ENCODE measurements at regions not wholly inside any gene's neighbourhood (a gene's known extent, or its start where the extent isn't known, plus 50 kb on each side); places are given as distances from the start of the nearest gene placed in this dataset.

DNA sequence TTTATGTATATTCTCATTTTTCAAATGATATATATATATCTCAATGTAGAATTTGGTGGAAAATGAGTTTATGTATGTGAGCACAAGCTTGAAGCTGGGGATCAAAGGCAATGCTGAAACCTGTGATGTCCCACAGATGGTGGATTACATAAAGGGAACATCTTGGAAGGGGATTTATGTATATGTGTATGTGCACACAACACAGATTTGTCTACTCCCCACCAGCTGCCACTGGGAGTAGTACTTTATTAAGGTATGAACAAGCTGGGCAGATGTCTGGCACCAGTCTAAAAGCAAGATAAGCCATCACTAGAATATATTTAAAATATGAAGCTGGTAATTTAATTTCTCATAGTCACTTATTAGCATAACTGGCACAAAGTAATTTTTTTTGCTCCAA lies 895.6 kb downstream of the SLC6A15 start:
- Histone ChIP-seq H3K9ac (ENCODE audit: low read depth in 1 of 2, low read length in 2 of 2) (no peak overlapping the region), H3K27ac (ENCODE audit: low read depth in 1 of 2, low read length in 2 of 2) (no peak overlapping the region), H3K27me3 (ENCODE audit: control insufficient read depth in 4 of 4, insufficient read depth in 4 of 4, low read length in 3 of 4) (peaks cover 0 to 2% (median 0%) of the 10 kb centered on the region in 4 donors), H3K9me3 (ENCODE audit: control insufficient read depth in 4 of 4, low read length in 3 of 4) (peaks cover 0 to 13% (median under 1%) of the 10 kb centered on the region in 4 donors), H3K4me1 (ENCODE audit: control insufficient read depth in 4 of 4, insufficient read depth in 4 of 4, low read length in 3 of 4) (no peaks in the 10 kb centered on the region), H3K36me3 (ENCODE audit: control insufficient read depth in 4 of 4, insufficient read depth in 3 of 4, low read depth in 1 of 4, low read length in 3 of 4) (no peaks in the 10 kb centered on the region), H3K4me3 (ENCODE audit: low read depth in 1 of 3, low read length in 3 of 3) (no peak overlapping the region)
- DNase-seq (ENCODE audit: low spot score), result no peak
- TF ChIP-seq TAF1 (conservative IDR thresholded peaks at IDR 0.05) (no peak), HNF4G (IDR thresholded peaks at IDR 0.05) (no peak), RXRA (IDR thresholded peaks at IDR 0.05) (no peak), EGR1 (IDR thresholded peaks at IDR 0.05; ENCODE audit: low read depth in 2 of 2) (no peak), HNF4A (conservative IDR thresholded peaks at IDR 0.05) (no peak), FOXA1 (IDR thresholded peaks at IDR 0.05) (no peak), RAD21 (IDR thresholded peaks at IDR 0.05) (no peak)
- TF ChIP-seq, protein P1, sequence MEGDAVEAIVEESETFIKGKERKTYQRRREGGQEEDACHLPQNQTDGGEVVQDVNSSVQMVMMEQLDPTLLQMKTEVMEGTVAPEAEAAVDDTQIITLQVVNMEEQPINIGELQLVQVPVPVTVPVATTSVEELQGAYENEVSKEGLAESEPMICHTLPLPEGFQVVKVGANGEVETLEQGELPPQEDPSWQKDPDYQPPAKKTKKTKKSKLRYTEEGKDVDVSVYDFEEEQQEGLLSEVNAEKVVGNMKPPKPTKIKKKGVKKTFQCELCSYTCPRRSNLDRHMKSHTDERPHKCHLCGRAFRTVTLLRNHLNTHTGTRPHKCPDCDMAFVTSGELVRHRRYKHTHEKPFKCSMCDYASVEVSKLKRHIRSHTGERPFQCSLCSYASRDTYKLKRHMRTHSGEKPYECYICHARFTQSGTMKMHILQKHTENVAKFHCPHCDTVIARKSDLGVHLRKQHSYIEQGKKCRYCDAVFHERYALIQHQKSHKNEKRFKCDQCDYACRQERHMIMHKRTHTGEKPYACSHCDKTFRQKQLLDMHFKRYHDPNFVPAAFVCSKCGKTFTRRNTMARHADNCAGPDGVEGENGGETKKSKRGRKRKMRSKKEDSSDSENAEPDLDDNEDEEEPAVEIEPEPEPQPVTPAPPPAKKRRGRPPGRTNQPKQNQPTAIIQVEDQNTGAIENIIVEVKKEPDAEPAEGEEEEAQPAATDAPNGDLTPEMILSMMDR (IDR thresholded peaks at IDR 0.05; ENCODE audit: low read depth, low read length, missing input control), result no peak
- TF ChIP-seq, protein P2, sequence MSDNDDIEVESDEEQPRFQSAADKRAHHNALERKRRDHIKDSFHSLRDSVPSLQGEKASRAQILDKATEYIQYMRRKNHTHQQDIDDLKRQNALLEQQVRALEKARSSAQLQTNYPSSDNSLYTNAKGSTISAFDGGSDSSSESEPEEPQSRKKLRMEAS (IDR thresholded peaks at IDR 0.05), result no peak

DNA sequence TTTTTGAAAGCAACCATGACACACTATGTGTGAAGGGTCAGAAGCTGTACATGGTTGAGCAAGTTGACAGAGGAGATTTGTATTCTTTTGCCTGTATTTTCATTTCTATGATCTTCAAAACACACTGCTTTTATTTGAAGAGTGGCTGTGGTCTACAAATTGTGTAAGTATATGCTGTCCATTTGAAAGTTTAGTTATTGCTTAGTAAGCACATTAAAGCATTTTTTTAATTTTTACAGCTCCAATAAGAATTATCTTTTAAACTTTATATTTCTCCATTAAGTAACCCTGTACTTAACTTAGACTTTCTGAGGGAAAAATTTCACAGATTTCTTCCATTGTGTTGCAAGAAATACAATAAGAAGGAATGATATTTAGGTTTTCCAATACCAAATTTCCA lies 915.2 kb downstream of the SLC6A15 start:
- Histone ChIP-seq H3K4me3 (ENCODE audit: low read depth in 1 of 3, low read length in 3 of 3) (no peak overlapping the region), H3K9ac (ENCODE audit: low read depth in 1 of 2, low read length in 2 of 2) (no peak overlapping the region), H3K4me1 (ENCODE audit: control insufficient read depth in 4 of 4, insufficient read depth in 4 of 4, low read length in 3 of 4) (no peaks in the 10 kb centered on the region), H3K36me3 (ENCODE audit: control insufficient read depth in 4 of 4, insufficient read depth in 3 of 4, low read depth in 1 of 4, low read length in 3 of 4) (no peaks in the 10 kb centered on the region), H3K27me3 (ENCODE audit: control insufficient read depth in 4 of 4, insufficient read depth in 4 of 4, low read length in 3 of 4) (no peaks in the 10 kb centered on the region), H3K9me3 (ENCODE audit: control insufficient read depth in 4 of 4, low read length in 3 of 4) (no peaks in the 10 kb centered on the region), H3K27ac (ENCODE audit: low read depth in 1 of 2, low read length in 2 of 2) (no peak overlapping the region)
- TF ChIP-seq, protein P1 (IDR thresholded peaks at IDR 0.05; ENCODE audit: low read depth, low read length, missing input control), result no peak
- TF ChIP-seq, protein P3, sequence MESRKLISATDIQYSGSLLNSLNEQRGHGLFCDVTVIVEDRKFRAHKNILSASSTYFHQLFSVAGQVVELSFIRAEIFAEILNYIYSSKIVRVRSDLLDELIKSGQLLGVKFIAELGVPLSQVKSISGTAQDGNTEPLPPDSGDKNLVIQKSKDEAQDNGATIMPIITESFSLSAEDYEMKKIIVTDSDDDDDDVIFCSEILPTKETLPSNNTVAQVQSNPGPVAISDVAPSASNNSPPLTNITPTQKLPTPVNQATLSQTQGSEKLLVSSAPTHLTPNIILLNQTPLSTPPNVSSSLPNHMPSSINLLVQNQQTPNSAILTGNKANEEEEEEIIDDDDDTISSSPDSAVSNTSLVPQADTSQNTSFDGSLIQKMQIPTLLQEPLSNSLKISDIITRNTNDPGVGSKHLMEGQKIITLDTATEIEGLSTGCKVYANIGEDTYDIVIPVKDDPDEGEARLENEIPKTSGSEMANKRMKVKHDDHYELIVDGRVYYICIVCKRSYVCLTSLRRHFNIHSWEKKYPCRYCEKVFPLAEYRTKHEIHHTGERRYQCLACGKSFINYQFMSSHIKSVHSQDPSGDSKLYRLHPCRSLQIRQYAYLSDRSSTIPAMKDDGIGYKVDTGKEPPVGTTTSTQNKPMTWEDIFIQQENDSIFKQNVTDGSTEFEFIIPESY (IDR thresholded peaks at IDR 0.05), result no peak
- TF ChIP-seq, protein P4, sequence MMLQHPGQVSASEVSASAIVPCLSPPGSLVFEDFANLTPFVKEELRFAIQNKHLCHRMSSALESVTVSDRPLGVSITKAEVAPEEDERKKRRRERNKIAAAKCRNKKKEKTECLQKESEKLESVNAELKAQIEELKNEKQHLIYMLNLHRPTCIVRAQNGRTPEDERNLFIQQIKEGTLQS (IDR thresholded peaks at IDR 0.05), result no peak
- no peak for TF ChIP-seq HNF4G (IDR thresholded peaks at IDR 0.05)
- no peak for TF ChIP-seq FOXA2 (IDR thresholded peaks at IDR 0.05)
- TF ChIP-seq, protein P2 (IDR thresholded peaks at IDR 0.05), result no peak
- TF ChIP-seq TAF1 (conservative IDR thresholded peaks at IDR 0.05), result no peak
- no peak for TF ChIP-seq YY1 (IDR thresholded peaks at IDR 0.05)
- DNase-seq (ENCODE audit: low spot score), result no peak
